Panc1 (cell line): ENCODE measurements at regions not wholly inside any gene's neighbourhood (a gene's known extent, or its start where the extent isn't known, plus 50 kb on each side); places are given as distances from the start of the nearest gene placed in this dataset.

Experiments
- ATAC-seq: fragments of 200-7000 bp; cut with Tn5 transposase; 2 replicates; pipeline ENCODE4 v1.9.1; 2020; ENCODE audit warnings: mild to moderate bottlenecking, moderate library complexity
- BruUV-seq: library from RNA; stranded (reverse); fragments of 400-500 nt; replicated peaks from 2 replicates; lab custom pipeline; 2021; lab: Mats Ljungman, UMichigan
- CTCF ChIA-PET: fragments of 300-600 bp; sonication (Branson Sonifier 250); formaldehyde crosslinking; loops from one replicate; lab custom pipeline; 2022; ENCODE audit warnings: antibody characterized with exemption; lab: Charles Lee
- POLR2A ChIA-PET: fragments of 300-600 bp; sonication (Branson Sonifier 250); formaldehyde crosslinking; loops from one replicate; lab custom pipeline; 2022; ENCODE audit warnings: antibody characterized with exemption; lab: Charles Lee
- DNase-seq: peaks from one replicate; pipeline ENCODE4 v3.0.0-alpha.2; 2010; ENCODE audit warnings: low read depth, low spot score
- H3K27ac ChIP-seq: 2 replicates; pipeline ENCODE4 v1.5.1; 2011; ENCODE audit warnings: mild to moderate bottlenecking, low read length, inconsistent platforms
- H3K27me3 ChIP-seq: fragments of 200-500 bp; sonication (Bioruptor generic); 2 replicates; pipeline ENCODE4 v1.6.0; 2014; ENCODE audit warnings: low read length, inconsistent platforms; ENCODE audit not compliant: control insufficient read depth, insufficient read depth
- H3K36me3 ChIP-seq: fragments of 200-500 bp; sonication (Bioruptor generic); 2 replicates; pipeline ENCODE4 v1.5.1; 2014; ENCODE audit warnings: inconsistent platforms, mild to moderate bottlenecking, low read length, moderate library complexity; ENCODE audit not compliant: control insufficient read depth, insufficient read depth
- H3K4me1 ChIP-seq: 2 replicates; pipeline ENCODE4 v1.5.1; 2011; ENCODE audit warnings: inconsistent platforms, mild to moderate bottlenecking, low read length, moderate library complexity; ENCODE audit not compliant: control insufficient read depth, insufficient read depth
- H3K4me3 ChIP-seq, 2 experiments: 2 replicates each; pipeline ENCODE4 v1.5.1; 2011 to 2012; ENCODE audit warnings: low read depth in 2 of 2, low read length in 2 of 2, mild to moderate bottlenecking in 2 of 2, inconsistent platforms in 1 of 2, moderate library complexity in 1 of 2
- H3K9me3 ChIP-seq: fragments of 200-500 bp; sonication (Bioruptor generic); 2 replicates; pipeline ENCODE4 v1.5.1; 2014; ENCODE audit warnings: low read depth, mild to moderate bottlenecking, inconsistent platforms, low read length, moderate library complexity; ENCODE audit not compliant: control insufficient read depth, insufficient read depth
- POLR2AphosphoS5 ChIP-seq: IDR thresholded peaks from 2 replicates; pipeline ENCODE4 v1.6.1; 2012; ENCODE audit warnings: mild to moderate bottlenecking, low read depth, low read length, moderate library complexity
- REST ChIP-seq, 2 experiments: IDR thresholded peaks; 2 replicates each; pipeline ENCODE4 v1.6.1; 2011 to 2012; ENCODE audit warnings: low read depth in 2 of 2, control low read depth in 1 of 2, low read length in 1 of 2, mild to moderate bottlenecking in 1 of 2, moderate library complexity in 1 of 2; ENCODE audit not compliant: insufficient read depth in 1 of 2
- SIN3A ChIP-seq: IDR thresholded peaks from 2 replicates; pipeline ENCODE4 v1.6.1; 2012; ENCODE audit warnings: low read depth, mild to moderate bottlenecking, low read length, moderate library complexity, borderline replicate concordance; ENCODE audit not compliant: insufficient read depth
- TCF7L2 ChIP-seq: IDR thresholded peaks from 2 replicates; pipeline ENCODE4 v1.6.1; 2011; ENCODE audit warnings: mild to moderate bottlenecking, low read depth, low read length, inconsistent platforms
- in situ Hi-C: cut with HindIII; loops from 2 replicates; pipeline ENCODE4 v1.10.0; 2016; ENCODE audit warnings: low sequenced_read_pairs, low pct_unique_long_range_greater_than_20kb
- intact Hi-C: fragments of 100-400 bp; cut with micrococcal nuclease; formaldehyde crosslinking; loops from one replicate; pipeline ENCODE4 v1.10.0; 2022; ENCODE audit not compliant: unreplicated experiment
- TF ChIP-seq, protein P1 (sequence below): fragments of 450-650 bp; IDR thresholded peaks from 2 replicates; pipeline ENCODE4 v1.5.1; 2017; ENCODE audit warnings: mild to moderate bottlenecking

- intact Hi-C loops (no loop called here), in situ Hi-C loops (no loop called here)
- no peak for ATAC-seq
- TF ChIP-seq TCF7L2 (no peak), REST (IDR thresholded peaks at IDR 0.05; ENCODE audit: insufficient read depth in 1 of 2, low read depth in 2 of 2, low read length in 1 of 2) (no peak), SIN3A (no peak), POLR2AphosphoS5 (no peak)
- TF ChIP-seq, protein P1, sequence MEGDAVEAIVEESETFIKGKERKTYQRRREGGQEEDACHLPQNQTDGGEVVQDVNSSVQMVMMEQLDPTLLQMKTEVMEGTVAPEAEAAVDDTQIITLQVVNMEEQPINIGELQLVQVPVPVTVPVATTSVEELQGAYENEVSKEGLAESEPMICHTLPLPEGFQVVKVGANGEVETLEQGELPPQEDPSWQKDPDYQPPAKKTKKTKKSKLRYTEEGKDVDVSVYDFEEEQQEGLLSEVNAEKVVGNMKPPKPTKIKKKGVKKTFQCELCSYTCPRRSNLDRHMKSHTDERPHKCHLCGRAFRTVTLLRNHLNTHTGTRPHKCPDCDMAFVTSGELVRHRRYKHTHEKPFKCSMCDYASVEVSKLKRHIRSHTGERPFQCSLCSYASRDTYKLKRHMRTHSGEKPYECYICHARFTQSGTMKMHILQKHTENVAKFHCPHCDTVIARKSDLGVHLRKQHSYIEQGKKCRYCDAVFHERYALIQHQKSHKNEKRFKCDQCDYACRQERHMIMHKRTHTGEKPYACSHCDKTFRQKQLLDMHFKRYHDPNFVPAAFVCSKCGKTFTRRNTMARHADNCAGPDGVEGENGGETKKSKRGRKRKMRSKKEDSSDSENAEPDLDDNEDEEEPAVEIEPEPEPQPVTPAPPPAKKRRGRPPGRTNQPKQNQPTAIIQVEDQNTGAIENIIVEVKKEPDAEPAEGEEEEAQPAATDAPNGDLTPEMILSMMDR = no peak
- DNase-seq = no peak
- H3K4me3 ChIP-seq = no peak overlapping the region
- BruUV-seq = no TSS peak
- H3K36me3 ChIP-seq = no peaks in the 10 kb centered on the region
- no peaks in the 10 kb centered on the region for H3K27me3 ChIP-seq
- CTCF ChIA-PET = no interaction called here
- POLR2A ChIA-PET = no interaction called here
- no peak overlapping the region for H3K27ac ChIP-seq
- no peaks in the 10 kb centered on the region for H3K4me1 ChIP-seq
- H3K9me3 ChIP-seq = no peaks in the 10 kb centered on the region
Observed at GRCh38 chrX:10095698-10096432, 60.9 kb upstream of the CLCN4 start.

DNA sequence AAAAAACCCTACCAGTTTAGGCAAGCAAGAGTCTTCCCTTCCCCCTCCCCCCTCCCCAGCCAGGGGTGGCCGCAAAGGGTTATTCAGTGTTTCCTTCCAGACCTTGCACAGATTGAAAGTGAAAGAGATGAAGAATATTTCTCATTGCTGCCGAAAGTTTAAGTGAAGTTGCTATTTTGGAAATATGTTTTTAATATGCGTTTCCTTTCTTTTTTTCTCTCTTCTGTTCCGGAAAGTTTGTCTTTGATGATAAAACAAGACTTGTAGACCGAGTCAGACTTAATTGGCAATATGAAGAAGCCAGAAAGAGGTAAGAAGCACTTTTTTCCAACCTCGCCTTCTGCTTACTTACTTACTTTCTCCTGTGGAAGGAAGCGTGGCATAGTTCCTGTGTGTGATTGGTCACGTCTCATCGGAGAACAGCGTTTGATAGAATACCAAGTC lies 58.5 kb upstream of the CLCN4 start:
- DNase-seq = no peak
- Histone ChIP-seq H3K36me3 (no peaks in the 10 kb centered on the region), H3K4me1 (no peaks in the 10 kb centered on the region), H3K27me3 (no peaks in the 10 kb centered on the region), H3K9me3 (no peaks in the 10 kb centered on the region), H3K27ac (no peak overlapping the region), H3K4me3 (no peak overlapping the region)
- ChIA-PET CTCF (no interaction called here), POLR2A (no interaction called here)
- no TSS peak for BruUV-seq
- in situ Hi-C loops = no loop called here
- intact Hi-C loops = no loop called here
- no peak for ATAC-seq
- TF ChIP-seq TCF7L2 (no peak), SIN3A (no peak), REST (IDR thresholded peaks at IDR 0.05; ENCODE audit: insufficient read depth in 1 of 2, low read depth in 2 of 2, low read length in 1 of 2) (no peak), POLR2AphosphoS5 (no peak)
- TF ChIP-seq, protein P1 = no peak
